ENCODE measurements at regions not wholly inside any gene's neighbourhood (a gene's known extent, or its start where the extent isn't known, plus 50 kb on each side); places are given as distances from the start of the nearest gene placed in this dataset.

- Histone ChIP-seq H4K20me1 (ENCODE audit: insufficient read depth, low read length) (no peaks in the 10 kb centered on the region), H2AFZ (ENCODE audit: low read length) (no peak overlapping the region), H3K9me2 (ENCODE audit: insufficient read depth, low read length) (no peaks in the 10 kb centered on the region; the same call in 1 of the 2 replicates), H3K79me2 (ENCODE audit: insufficient read depth, low read depth, low read length) (no peaks in the 10 kb centered on the region), H3K4me3 (ENCODE audit: low read depth, low read length, poor library complexity, severe bottlenecking) (no peak overlapping the region), H3K27ac (ENCODE audit: low read depth, low read length, poor library complexity, severe bottlenecking) (no peak overlapping the region), H3K4me1 (ENCODE audit: insufficient read depth, low read length, poor library complexity, severe bottlenecking) (no peaks in the 10 kb centered on the region), H3K9me3 (ENCODE audit: low read length) (no peaks in the 10 kb centered on the region), H3K4me2 (ENCODE audit: low read length) (no peak overlapping the region), H3K36me3 (ENCODE audit: insufficient read depth, low read length) (no peaks in the 10 kb centered on the region)
- intact Hi-C loops (cut with micrococcal nuclease; ENCODE audit: unreplicated experiment), result no loop called here
- no peak for TF ChIP-seq EZH2phosphoT487 (IDR thresholded peaks at IDR 0.05; ENCODE audit: borderline replicate concordance, low read depth, low read length)
- TF ChIP-seq CTCF (conservative IDR thresholded peaks at IDR 0.05; ENCODE audit: low read length), result no peak
- ChIA-PET POLR2A (no interaction called here), CTCF (ENCODE audit: unreplicated experiment) (no interaction called here)
- no peak for DNase-seq (ENCODE audit: low spot score)
- BruUV-seq (replicated peaks), result no TSS peak
These were observed 1196.7 kb downstream of the EFNA5 start for GRCh38 chr5:106474066-106474465.

- Histone ChIP-seq H3K9me3 (ENCODE audit: low read length) (no peaks in the 10 kb centered on the region), H3K27ac (ENCODE audit: low read depth, low read length, poor library complexity, severe bottlenecking) (no peak overlapping the region), H3K79me2 (ENCODE audit: insufficient read depth, low read depth, low read length) (no peaks in the 10 kb centered on the region), H3K4me3 (ENCODE audit: low read depth, low read length, poor library complexity, severe bottlenecking) (no peak overlapping the region), H3K4me2 (ENCODE audit: low read length) (no peak overlapping the region), H4K20me1 (ENCODE audit: insufficient read depth, low read length) (no peaks in the 10 kb centered on the region), H3K9me2 (ENCODE audit: insufficient read depth, low read length) (no peaks in the 10 kb centered on the region), H2AFZ (ENCODE audit: low read length) (no peak overlapping the region), H3K36me3 (ENCODE audit: insufficient read depth, low read length) (no peaks in the 10 kb centered on the region), H3K4me1 (ENCODE audit: insufficient read depth, low read length, poor library complexity, severe bottlenecking) (no peaks in the 10 kb centered on the region)
- POLR2A ChIA-PET, result no interaction called here
- BruUV-seq (replicated peaks), result no TSS peak
- intact Hi-C loops (cut with micrococcal nuclease; ENCODE audit: unreplicated experiment), result no loop called here
- CTCF ChIA-PET (ENCODE audit: unreplicated experiment), result no interaction called here
- TF ChIP-seq CTCF (conservative IDR thresholded peaks at IDR 0.05; ENCODE audit: low read length), result no peak
- TF ChIP-seq EZH2phosphoT487 (IDR thresholded peaks at IDR 0.05; ENCODE audit: borderline replicate concordance, low read depth, low read length), result no peak
- no peak for DNase-seq (ENCODE audit: low spot score)
These were observed 1211.2 kb downstream of the EFNA5 start for GRCh38 chr5:106459541-106459940.

GRCh38 chr5:106454651-106455415, 1215.9 kb downstream of the EFNA5 start:
- no peaks in the 10 kb centered on the region for H3K9me2 ChIP-seq (ENCODE audit: insufficient read depth, low read length)
- DNase-seq (ENCODE audit: low spot score), result peak; percentile 16
- no peaks in the 10 kb centered on the region for H3K9me3 ChIP-seq (ENCODE audit: low read length)
- no peak overlapping the region for H3K4me2 ChIP-seq (ENCODE audit: low read length)
- H2AFZ ChIP-seq (ENCODE audit: low read length), result peak overlapping the region; percentile 40; the same call in 1 of the 2 replicates
- H3K27ac ChIP-seq (ENCODE audit: low read depth, low read length, poor library complexity, severe bottlenecking), result no peak overlapping the region
- no TSS peak for BruUV-seq (replicated peaks)
- TF ChIP-seq EZH2phosphoT487 (IDR thresholded peaks at IDR 0.05; ENCODE audit: borderline replicate concordance, low read depth, low read length) (no peak), CTCF (conservative IDR thresholded peaks at IDR 0.05; ENCODE audit: low read length) (peak; percentile 69)
- H3K4me1 ChIP-seq (ENCODE audit: insufficient read depth, low read length, poor library complexity, severe bottlenecking), result no peaks in the 10 kb centered on the region
- H4K20me1 ChIP-seq (ENCODE audit: insufficient read depth, low read length), result no peaks in the 10 kb centered on the region
- CTCF ChIA-PET (ENCODE audit: unreplicated experiment), result no interaction called here
- H3K79me2 ChIP-seq (ENCODE audit: insufficient read depth, low read depth, low read length), result no peaks in the 10 kb centered on the region
- H3K4me3 ChIP-seq (ENCODE audit: low read depth, low read length, poor library complexity, severe bottlenecking), result no peak overlapping the region
- intact Hi-C loops (cut with micrococcal nuclease; ENCODE audit: unreplicated experiment), result no loop called here
- no peaks in the 10 kb centered on the region for H3K36me3 ChIP-seq (ENCODE audit: insufficient read depth, low read length)
- POLR2A ChIA-PET, result interaction anchor here (0.7 kb wide), 1 partner anchor 257 kb away, joined by 4 read pairs; no protein-coding TSS in a partner anchor
